Stimulated activated CD8-positive, alpha-beta memory T cell treated with anti-CD3 and anti-CD28 coated beads, Interleukin-12 subunit alpha, Interleukin-12 subunit beta, amount 100 ng/mL, for 24 hours (primary cell): ENCODE measurements at regions not wholly inside any gene's neighbourhood (a gene's known extent, or its start where the extent isn't known, plus 50 kb on each side); places are given as distances from the start of the nearest gene placed in this dataset.

ENCODE experiments used
- DNase-seq: peaks from one replicate; pipeline ENCODE4 v3.0.0-alpha.2; 2020; ENCODE audit errors: extremely low read depth

DNA sequence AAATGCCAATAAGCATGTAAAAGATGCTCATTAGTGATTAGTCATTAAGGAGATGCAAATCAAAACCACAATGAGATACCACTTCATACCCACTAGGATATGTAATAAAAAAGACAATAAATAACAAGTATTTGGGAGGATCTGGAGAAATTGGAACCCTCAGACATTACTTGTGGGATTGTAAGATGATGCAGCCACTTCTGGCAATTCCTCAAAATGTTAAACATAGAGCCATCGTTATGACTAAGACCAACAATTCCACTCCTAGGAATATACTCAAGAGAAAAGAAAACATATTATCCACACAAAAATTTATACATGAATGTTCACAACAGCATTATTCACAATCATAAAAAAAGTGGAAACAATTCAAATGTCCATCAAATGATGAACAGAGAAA is 336.2 kb upstream of the PMFBP1 start:
- DNase-seq = no peak

DNA sequence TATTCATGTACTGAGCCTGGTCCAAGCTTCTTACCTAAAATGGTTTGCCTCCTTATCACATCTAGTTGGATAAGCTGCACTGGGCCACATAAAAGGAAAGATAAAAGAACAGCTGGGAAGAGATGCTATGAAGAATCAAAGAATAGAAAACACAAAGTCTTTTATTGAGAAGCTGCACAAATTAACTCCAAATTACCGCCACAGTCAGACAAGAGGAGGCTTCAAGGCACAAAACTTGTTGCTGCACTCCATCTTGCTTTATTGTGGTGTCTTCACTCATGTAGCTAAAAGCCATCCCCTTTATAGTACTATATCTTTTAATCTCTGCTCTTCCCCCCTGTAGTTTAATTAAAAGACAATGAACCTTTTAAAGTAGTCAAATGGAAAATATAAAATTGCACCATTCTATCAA is 330.6 kb upstream of the PMFBP1 start:
- DNase-seq = no peak

DNA sequence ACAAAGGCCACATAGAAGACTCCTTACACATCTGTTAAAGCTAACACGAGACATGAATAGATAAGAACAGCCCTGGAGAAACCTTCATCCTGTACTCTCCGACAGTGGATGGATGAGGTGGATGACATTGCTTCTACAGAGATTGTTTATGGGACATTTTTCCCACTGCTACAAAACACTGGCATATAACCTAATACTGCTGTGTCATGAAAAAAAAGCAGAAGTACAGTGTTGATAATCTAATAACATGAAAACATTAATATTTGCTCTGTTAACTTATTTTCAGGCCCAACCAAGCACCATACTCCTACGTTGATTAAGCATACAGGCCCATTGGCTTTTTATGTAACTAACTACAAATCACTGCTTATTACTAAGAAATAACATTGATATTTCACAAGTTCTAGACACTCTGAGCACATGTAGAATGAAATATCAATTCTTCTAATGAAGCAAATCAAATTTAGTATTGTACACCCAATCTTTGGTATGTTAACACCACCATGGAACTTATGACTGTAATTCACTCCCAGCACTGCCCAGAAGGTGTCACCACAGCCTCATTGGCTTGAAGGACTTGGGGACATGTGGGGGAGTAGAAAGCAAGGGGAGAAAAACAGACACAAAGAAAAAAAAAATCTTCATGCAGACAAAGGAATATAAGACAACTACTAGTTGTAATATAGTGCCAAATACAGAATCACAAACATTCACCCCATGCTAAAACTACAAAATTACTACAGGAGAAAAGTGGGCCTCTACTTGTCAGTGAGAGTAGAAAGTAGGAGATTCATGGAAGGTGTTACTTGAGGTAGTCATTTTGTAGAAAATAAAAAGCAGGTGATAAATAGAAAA is 330.0 kb upstream of the PMFBP1 start:
- DNase-seq = no peak

DNA sequence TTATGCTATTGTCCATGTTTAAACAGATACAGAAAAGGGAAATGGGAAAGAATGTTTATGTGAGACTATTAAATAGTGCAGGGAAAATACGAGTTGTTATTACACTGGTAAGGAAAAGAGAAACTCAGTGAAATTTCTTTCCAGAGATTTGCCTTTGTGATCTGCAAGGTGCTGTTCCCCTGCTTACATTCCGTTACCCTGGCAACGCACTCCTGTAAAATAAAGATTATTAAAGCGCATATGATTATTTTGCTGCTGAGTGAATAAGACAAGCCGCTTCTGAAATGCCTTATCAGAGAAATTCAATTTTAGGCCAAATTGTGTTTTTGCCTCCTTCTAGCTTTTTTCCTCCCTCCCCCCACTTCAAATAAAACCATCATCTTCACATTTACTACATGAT is 328.6 kb upstream of the PMFBP1 start:
- DNase-seq = no peak

DNA sequence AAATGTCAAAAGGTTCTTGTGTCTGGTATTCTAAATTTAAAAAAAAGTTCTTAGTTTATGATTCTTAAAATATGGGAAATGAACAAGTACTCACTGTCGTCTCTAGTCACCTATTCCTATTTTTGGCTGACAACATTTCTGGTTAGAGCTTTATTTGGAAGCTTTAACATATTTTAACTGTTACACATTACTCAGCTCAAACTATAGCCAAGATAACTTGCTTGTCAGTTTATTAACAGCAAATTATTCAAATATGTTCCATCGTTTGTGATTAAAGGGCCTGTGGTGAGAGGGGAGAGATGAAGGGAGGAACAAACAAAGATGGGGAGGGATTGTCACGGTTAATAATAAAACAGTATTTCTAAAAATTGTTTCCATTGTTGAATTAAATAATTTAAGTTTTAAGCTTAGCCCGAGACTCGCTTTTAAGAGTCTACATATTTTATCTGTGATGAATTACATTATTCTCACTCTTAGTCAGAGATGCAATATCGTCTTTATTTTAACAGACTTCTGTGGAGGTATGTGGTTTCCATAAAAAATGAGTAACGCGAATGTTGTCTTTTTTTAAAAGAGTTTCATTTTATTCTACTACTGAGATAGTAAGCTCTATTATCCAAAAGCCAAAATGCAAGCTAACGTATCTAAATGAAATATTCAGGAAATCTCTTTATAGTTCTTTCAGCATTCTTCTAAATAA is 321.9 kb upstream of the PMFBP1 start:
- DNase-seq = no peak

DNA sequence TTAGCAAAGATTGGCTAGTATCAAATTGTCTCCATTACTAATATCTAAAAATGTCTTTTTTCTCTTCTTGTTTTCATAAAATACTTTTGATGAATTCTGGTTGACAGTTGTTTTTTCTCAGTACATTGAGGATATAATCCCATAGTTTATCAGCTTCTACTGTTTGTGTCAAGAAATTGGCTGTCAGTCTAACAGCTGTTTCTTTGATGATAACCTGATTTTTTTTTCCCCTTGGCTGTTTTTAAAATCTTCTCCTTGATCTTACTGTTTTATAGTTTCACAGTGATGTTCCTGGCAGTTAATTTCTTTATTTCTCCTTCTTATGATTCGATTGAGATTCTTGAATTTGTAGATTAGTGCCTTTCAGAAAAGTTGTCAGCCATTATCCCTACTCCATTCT is 315.3 kb upstream of the PMFBP1 start:
- no peak for DNase-seq

DNA sequence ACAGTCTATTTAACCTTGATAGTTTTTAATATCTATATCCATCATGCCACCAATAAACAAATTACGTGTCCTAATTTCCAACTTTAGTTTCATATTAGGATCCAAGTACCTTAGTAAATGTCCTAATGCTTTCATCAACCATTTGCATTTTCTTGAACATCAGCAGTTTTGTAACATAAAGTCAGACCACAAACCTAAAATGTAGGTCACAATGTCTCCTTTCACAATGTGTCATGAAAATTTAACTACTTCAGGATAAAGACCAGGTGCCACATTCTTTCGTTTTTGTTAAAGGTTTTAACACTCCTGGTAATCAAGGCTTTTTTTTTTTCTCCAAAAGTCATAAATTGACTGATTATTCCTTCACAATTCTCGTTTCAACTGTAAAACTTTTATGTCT is 310.7 kb upstream of the PMFBP1 start:
- DNase-seq = no peak

DNA sequence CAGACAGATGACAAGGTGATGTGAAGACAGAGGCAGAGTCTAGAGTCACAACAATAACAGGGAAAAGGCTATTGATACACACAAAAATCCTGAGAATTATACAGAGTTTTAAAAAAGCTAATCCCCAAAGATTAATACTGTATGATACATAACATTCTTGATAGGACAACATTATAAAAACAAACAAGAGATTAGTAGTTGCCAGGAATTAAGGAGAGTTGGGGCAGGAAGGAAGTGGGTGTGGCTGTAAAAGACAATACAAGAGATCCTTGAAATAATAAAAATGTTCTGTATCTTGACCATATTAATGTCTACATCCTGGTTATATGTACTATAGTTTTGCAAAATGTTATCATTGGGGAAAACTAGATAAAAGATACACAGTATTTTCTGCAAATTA is 309.5 kb upstream of the PMFBP1 start:
- DNase-seq = no peak

DNA sequence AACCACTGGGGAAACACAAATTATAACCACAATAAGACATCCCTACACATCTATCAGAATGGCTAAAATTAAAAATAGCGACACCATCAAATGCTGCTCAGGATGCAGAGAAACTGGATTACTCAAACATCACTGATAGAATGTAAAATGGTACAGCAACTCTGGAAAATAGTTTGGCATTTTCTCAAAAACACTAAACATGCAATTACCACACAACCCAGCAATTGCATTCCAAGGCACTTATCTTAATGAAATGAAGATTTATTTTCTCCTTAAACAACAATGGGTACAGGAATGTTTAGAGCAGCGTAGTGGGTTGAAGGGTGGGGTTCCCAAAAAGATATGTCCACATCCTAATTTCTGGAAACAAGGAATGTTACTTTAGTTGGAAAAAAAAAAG is 309.0 kb upstream of the PMFBP1 start:
- no peak for DNase-seq

DNA sequence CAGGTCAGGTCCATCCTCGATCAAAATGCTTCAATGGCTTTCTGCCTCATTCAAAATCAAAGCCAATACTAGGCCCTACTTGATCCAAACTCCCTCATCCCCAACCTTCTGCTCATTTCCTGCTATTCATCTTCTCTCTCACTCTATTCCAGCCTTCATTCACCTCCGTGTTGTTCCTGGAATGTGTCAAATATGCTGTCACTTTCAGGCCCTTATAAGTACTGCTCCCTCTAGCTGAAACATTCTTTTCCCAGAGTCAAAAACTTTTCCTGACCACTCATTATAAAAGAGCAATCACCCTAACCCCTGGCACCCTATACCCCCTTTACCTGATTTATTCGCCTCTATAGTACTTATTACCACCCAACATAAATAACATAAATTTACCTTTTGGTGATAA is 303.7 kb upstream of the PMFBP1 start:
- no peak for DNase-seq

DNA sequence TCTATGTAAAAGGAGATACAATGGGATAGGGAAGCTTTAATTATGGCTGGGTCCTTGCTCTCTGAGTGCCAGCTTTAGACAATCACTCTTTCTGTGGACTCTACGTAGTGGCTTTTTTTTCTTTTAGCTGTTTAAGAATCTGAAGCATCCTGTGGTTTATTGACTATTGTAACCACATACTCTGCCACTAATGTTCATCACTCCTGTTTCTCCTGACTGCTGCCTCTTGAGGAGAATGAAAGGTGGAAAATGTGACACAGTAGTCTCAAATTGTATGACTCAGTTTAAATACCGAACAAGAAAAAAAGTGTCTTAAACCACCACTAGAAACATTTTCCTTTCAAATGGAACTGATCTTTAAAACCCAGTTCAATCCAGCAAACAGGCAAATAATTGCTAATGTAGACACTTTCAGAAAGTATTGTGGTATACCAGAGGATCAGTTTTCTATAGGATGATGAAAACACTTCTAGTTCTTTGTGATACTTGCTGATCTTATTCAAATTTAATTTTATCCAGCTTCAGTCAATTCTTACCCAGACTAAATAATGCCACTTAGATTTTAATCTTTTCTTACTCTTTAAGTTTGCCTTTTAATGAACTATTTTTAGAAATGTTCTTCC is 302.7 kb upstream of the PMFBP1 start:
- DNase-seq = no peak

DNA sequence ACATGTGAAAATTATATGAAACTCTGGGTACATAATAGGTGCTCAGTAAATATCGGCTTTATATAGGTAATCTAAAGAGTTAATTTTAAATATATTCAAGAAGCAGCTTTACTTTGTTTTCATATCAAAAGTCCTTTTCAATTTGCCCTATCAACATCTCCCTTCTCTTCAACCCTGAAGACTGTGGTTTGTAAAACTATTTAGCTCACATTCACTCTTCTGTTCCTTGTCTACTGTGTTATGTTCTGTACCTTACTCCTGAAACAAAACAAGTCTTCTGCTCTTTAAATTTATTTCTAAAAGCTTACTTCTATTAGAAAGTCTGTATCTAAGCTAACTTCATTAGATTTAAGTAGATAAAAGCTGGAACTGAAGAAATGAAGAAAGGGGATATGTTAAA is 301.7 kb upstream of the PMFBP1 start:
- DNase-seq = no peak

DNA sequence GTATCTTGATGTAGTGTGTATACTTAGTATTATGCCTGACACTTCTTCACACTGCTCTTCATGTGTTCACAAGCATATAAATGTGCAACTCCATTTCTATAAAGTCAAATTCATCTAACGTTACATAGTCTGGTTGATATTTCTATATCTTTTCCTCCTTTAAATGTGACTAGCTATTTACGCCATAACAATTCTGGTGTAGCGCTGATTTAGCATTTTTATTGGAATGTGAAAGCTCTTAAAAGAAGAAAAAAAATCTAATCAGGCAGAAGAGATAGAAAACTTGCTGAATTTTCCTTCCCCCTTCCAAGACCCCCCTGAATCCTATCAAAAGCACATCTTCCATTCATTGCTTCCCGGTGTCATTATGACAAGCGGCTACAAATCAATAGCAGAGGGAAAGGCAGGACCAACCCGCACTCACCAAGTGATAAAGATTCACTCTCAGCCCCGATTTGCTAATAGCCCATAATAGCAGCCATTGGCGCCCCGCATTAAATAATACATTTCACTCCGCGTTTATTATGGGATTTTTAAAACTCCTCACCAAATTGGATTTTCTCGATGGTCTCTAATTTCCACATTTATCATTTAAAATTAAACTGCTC is 299.5 kb upstream of the PMFBP1 start:
- no peak for DNase-seq

DNA sequence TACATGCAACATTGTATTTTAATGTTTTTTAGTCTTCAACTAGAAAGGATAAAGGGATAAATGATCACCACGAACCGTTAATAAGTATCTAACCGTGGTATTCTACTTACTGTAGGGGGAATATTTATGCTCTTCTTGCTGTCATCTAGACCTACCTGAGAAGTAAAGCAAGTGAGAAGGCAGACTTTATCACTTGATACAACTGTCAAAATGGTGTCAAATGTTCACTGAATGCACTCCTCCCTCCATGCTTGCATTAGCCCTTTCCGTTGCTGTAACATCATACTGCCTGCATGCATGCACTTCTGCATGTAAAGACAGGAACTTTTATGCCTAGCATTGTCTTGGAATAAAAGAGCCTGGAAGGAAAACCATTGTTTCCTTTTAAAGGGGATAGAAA is 298.6 kb upstream of the PMFBP1 start:
- DNase-seq = no peak

DNA sequence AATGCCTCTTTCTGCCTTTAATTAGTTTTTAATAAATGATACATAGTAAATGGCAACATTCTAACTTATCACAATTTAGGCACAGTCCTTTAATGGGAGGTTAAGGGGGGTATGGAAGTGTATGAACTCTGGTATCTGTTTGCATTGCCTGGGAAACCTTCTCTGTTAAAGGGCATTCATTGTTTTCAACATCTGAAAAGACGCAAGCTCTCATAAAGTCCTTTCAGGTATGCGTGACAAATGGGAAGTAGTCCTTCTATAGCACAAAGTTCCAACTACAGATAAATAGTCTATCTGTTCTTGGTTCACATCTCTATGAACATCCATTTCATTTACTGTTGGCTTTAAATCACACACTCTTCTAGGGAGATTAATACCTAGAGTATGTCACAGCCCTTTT is 298.0 kb upstream of the PMFBP1 start:
- no peak for DNase-seq

DNA sequence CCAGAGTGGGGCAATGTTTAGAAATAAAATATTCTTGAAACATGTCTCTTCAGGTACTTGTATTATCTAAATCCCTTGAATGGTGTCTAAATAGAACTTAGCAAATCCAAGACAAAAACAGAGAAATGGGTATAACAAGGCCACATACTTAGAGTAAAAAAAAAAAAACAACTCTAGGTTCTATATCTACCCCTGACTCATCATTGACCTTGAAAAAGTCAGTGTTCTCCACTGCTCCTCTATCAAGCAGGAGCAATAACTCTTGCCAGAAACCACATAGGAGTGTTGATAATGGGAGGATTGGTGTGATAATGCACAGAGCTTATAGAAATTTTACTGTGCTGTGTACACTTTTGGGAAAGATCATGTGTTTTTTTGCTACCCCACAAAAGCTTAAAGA is 296.6 kb upstream of the PMFBP1 start:
- no peak for DNase-seq

DNA sequence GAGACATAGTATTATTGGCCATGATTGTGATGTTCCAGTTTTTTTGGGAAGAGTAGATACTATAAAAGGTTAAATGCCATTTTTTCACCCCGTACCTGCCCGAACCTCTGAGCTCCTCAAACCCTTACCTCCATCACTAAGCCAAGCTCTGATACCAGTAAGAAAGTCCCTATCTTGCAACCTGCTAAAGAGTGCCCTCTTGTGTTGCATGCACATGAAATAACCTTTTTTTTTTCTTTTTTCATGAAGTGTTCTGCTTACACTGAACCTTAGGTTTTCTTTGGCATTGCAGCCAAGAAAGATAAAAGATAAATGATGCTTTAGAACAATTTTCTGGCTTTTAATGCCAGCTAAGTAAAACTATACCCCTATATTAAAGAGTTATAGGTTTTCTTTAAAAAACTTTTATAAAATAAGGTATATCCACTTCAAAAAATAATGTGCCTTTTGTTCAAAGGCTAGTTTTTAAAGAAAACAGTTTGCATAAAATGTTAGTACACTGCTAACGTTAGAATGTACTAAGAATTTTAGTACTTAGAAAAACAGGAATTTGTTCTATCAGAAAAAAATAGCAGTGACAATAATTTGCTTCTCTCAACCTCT is 295.3 kb upstream of the PMFBP1 start:
- no peak for DNase-seq

DNA sequence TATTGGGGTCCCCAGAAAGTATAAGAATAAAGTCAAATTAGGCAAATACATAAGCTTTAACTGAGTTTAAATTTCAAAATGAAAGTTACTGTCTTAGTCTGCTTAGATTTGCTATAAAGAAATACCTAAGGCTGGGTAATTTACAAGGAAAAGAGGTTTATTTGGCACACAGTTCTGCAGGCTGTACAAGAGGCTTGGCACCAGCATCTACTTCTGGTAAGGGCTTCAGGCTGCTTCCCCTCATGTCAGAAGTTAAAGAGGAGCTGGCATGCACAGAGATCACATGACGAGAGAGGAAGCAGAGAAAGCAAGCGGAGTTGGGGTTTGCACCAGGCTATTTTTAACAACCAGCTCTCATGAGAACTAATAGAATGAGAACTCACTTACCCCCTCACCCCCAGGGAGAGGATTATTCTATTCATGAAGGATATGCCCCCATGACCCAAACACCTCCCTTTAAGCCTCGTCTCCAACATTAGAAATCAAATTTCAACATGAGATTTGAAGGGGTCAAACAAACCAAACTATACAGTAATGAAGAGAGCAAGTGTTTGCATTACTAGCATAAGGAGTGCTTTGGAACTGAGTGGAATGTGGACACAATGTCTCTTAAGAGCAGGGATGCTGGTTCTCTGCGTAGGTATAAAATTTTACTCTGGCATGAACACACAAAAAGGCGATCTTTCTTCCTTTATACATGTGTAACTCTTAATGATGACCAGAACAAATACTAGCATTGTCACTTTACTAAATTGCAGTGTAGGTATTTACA is 292.8 kb upstream of the PMFBP1 start:
- no peak for DNase-seq

DNA sequence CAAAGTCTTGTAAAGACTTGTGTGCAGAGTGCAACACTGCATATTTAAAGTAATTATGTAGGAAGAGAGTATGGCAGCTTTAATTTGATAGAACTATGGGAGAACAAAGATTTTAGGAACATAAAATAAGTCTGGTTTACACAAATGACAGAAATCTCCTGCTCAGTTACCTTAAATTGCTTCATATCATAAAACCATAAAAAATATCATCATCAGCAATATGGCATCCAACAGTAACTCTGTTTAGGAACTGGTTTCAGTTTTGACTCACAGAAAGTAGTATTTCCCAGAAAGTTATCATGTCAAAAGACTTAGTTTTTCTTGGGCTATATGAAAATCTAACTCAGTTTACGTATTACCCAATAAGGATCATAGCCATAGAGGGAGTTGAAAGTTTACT is 292.1 kb upstream of the PMFBP1 start:
- no peak for DNase-seq

DNA sequence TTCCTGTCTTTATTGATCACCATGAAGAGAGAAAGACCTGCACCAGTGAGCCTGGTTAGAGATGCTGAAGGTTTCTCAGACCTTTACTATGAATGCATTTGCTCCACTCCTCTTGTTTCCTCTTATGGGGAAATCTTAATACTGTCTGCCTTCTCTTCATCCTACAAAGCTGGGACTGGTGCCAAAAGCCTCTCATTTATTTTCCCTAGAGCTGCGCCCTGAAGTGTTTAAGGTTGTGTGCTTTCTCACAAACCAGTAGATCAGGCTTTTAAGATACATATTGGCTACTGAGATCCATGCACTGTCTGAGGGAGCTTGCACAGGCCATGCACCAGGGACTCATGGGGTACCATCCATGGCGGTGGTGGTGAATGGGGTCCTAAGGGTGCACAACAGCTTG is 286.1 kb upstream of the PMFBP1 start:
- DNase-seq = no peak

DNA sequence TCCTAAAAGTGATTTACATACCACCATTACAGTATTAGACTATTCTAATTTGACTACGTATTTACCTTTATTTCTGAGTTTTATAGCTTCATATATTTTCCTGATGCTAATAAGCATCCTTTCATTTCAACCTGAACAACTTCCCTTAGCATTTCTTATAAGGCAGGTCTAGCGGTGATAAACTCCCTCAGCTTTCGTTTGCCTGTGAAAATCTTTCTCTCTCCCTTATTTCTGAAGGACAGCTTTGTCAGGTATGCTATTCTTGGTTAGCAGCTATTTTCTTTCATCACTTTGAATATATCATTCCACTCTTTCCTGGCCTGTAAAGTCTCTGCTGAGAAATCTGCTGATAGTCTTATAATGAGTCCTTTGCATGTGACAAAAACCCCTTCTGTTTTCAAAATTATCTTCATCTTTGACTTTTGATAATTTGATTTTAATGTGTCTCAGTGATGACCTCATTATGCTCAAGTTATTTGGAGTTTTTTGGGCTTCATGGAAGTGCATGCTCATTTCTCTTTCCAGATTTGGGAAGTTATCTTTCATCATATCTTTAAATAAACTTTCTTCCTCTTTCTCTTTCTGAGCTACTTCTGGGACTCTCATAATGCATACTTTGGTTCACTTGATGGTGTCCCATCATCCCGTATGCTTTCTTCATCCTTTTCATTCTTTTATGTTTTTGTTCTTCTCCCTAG is 285.4 kb upstream of the PMFBP1 start:
- DNase-seq = no peak
